Activated CD4-positive, alpha-beta T cell treated with anti-CD3 and anti-CD28 coated beads for 48 hours (primary cell): ENCODE measurements at regions not wholly inside any gene's neighbourhood (a gene's known extent, or its start where the extent isn't known, plus 50 kb on each side); places are given as distances from the start of the nearest gene placed in this dataset.

ENCODE experiments used
- DNase-seq: peaks from one replicate; pipeline ENCODE4 v3.0.0-alpha.2; 2020

DNA sequence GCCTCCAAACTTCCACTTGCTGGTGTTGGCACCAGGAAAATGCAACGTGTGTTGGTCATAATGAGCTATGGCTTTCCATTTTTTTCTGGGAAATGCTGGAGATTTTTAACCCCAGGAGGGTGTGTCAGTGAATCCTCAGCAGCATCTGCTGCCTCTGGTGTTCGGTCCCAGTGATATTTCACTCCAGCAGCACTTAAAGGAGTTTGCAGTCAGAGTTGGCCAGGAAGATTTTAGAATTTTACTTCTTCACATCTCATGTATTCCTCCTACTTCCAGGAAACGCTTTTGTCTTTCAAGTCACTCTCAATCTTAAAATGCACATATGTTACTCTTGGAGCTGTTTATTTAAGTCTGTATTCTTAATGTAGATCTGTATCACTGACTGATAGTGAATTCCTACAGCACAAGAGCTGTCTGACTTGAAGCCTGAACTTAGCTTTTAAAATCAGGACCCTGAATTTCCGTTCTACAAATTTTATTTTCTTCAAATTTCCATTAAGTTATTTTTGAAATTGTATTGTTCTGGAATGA lies 903.4 kb upstream of the SLC10A2 start:
- DNase-seq = no peak

DNA sequence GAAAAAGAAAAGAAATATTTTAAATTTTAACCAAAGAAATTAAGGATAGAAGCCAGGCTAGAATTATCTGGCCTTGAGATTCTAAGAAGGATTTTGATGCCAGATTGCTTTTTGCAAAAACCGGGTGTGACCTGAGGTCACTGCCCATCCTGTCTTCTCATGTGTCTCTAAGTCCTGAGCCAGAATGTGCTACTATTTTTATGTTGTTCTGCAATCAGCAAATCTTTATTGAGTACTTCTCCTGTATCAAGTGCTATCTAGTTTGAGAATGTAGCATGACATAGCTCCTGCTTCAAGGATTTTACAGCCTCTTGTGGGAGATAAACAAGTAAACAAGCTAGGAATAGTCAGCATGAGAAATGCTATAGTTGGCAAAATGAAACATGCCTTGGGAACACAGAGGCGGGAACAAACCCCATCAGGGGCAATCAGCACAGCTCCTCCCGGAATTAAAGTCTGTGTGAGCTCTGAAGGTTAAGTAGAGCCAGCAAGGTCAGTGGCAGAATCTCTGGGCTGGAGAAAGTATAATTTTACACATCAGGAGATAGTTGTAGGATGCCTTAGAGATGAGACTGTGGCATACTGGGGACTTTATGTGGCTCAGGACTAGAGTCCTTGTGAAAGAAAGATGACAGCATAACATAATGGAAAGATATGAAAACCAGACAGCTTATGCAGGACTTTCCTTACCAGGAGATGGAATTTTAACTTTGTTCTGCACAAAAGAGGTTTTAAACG lies 899.5 kb upstream of the SLC10A2 start:
- no peak for DNase-seq

DNA sequence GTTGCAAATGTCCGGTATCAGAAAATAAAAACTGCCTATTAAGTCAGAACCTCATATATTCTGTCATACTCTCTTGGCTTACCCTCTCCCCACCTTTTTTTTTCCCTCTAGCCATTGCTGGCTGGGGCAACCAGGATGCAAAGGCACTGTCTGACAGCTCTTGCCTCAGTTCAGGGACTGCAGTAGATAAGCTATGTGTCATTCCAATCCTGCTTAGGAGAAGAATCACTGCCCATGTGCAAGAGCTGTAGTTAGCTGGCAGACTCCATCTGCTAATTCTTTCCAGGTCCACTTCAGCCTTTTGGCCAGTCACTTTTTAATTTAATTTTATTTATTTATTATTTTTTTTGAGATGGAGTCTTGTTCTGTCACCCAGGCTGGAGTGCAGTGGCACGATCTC lies 895.6 kb upstream of the SLC10A2 start:
- no peak for DNase-seq

DNA sequence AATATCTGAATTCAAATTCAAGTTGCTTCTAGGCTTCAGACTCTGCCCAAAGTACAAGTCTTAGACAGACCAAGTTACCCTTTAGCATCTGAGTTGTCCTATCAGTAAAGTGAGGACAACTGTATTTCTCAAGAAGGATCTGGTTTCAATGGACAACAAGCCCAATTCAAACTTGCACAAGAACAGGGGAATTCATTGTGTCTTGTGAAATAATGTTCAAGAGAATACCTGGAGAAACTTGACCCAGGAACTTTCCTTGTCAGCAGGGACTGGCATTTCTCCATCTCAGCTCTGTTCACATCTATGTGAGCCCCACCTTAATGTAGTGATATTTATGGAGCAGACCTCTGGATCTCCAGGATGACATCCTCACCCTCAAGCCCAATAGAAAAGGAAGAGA lies 894.9 kb upstream of the SLC10A2 start:
- no peak for DNase-seq

DNA sequence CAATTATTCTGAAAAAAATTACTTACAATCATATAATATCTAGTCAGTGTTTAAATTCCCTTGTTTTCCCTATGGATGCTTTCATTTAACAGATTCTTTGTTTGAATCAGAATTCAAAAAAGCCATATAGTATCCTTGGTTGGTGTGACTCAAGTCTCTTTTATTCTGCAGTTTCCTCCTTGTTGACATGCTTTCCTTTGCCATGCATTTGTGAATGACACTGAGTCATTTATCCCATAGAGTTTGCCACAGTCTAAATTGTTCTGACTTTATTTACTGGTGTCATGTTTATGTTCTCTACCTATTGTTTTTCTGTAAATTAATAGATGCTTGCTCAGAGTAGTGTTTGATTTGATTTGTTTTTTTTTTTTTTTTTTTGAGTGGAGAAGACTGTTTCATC lies 893.8 kb upstream of the SLC10A2 start:
- DNase-seq = no peak

DNA sequence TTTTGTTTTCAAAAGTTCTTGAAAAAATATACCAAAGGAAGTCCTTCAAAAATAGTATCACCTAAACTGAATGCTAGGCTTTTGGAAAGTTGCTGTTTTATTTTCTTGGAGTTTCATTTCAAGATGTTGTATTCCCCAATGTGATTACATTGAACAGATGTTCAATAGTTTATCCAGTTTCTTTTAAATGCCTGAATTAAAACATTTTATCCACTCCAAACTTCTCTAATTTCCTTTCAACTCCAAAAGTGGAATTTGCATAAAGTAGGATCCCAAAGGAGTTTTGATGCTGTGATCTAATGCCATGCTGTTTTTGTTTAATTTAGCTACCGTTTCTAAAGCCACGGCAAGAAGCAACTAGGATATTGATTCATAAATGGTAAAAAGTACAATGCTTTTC lies 892.5 kb upstream of the SLC10A2 start:
- no peak for DNase-seq

DNA sequence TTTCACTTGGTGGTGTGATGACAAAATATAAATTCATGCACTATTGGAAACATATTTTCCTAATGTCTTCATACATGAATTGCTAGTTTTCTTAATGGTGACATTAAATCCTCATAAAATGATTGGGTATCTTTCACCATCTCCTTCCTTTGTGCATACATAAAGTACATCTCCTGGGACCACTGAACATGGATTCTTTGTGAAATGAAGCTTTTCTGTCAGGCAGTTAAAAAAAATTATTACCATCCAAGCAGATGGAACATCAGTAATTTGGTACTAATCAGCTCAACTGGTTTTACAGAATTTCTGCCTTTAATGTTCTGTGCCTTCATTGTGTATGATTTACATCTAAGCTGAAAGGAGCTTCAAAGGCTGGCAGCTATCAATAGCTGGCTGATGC lies 891.7 kb upstream of the SLC10A2 start:
- DNase-seq = no peak

DNA sequence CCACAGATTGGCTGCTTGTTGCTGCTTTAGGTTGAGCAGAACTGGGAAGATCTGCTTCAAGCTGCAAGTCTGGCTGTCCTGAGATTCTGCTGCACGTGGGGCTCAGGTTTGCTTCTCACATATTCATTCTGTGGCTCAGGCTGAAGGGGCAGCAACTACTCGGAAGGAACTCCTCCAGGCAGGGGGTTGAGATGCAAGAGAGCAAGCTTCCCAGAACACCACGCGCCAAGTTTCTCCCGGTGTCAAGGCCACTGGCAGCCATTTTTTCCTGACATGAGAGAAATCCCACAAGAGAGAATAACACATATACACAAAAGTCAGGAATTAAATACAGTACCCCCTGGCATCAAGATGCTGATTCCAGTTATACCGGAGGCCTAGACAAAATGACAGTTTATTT lies 887.6 kb upstream of the SLC10A2 start:
- DNase-seq = no peak

DNA sequence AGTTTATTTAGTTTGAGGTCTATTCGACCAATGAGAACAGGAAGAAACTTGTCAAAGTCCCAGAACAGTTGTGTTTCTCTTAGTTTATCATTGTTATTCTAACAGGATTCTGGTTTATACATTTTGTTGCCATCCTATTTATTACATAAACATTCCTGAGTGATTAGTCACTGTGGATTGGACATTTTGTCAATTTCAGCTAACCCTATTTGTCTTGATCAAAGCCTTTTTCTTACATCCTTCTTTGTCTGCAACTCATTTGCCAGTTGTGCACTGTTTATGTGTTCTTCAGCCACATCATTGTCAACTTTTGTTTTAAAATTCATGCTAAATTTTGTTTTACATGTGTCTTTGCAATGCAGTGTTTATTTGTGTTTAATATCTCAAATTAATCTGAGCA lies 886.0 kb upstream of the SLC10A2 start:
- no peak for DNase-seq

DNA sequence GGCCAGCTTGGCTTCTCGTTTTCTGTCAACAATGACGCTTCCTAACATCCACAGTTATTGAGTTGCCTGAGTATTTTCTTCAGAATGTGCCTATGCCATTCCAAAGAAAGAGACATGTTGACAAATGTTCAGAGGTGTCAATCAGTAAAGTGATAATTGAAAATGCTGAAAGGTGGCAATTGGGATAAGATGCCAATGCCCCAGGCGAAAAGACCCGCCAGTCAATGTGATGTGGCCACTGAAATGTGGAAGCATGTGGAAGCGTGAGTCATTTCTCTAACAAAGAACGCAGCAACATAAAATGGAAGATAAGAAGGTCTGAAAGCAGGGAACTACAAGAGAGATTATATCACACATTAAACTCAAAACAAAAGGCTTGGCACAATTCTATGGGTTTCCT lies 882.2 kb upstream of the SLC10A2 start:
- DNase-seq = no peak

DNA sequence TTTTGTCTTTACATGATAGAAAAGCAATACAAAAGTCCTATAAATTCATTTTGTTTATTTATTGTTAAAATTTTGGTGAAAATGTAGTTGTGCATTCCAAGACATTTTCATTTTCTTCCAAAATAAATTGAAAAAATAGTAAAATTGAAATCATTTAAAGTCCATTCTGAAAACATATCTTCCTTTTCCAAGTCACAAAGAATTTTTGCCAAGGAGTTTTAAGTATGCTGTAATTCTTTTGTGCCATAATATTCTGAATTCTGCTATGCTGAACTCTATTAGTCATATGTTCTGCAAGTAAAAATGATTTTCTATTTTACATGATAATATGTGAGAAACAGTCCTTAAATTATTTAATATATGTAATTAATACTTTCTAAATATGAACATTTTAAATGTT lies 879.6 kb upstream of the SLC10A2 start:
- no peak for DNase-seq

DNA sequence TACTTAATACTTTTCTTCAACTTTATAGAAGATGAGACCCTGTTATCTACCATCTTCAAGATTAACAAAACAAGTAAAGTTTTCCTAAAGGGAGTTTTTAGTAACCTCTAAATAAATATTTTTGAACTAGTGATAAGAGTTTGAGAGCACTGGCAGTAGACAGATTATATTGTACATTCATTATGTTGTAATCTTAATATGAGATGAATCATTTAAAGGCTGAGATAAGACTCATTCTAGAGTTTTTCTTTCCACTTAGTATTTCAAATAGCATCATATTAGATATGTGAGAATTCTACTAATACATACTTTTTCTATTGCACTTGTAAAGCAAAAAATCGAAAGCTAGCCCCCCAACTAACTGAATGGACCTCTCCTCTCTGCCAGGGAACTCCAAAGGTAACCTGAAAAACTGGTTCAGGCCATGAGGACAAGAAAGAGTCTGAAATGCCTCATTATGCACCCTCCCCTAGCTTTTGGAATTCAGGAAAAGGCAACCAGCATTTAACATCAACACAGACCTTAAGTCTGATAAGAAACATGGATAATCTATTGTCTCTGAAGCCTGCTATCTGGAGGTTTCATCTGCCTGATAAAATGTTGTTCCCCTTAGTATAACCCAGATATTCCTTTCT lies 875.4 kb upstream of the SLC10A2 start:
- DNase-seq = no peak

DNA sequence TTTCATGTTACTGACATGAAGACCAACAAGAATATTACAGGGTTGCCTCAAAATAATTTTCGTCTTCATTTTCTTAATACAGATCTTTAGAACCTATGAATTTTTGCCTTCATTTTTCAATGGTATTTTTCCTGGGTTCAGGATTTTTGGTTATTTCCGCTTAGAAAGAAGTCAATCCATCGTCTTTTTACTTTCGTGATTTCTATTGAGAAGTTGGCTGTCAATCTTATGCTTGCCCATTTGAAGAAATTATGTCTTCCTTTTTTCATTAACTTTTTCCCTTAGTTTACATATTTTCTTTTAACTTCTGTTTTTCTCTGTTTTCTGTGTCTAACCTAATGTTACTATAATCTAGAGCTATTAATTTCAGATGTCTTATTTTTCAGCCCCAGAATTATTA lies 868.9 kb upstream of the SLC10A2 start:
- DNase-seq = no peak

DNA sequence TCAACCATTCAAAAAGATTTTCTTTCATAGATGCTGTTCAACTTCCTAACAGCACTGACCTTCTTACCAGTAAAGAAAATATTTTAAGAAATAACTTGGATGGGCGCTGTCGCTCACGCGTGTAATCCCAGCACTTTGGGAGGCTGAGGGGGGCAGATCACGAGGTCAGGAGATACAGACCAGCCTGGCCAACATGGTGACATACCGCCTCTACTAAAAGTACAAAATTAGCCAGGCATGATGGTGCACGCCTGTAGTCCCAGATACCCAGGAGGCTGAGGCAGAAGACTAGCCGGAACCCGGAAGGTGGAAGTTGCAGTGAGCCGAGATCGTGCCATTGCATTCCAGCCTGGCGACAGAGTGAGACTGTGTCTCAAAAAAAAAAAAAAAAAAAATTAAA lies 865.7 kb upstream of the SLC10A2 start:
- no peak for DNase-seq

DNA sequence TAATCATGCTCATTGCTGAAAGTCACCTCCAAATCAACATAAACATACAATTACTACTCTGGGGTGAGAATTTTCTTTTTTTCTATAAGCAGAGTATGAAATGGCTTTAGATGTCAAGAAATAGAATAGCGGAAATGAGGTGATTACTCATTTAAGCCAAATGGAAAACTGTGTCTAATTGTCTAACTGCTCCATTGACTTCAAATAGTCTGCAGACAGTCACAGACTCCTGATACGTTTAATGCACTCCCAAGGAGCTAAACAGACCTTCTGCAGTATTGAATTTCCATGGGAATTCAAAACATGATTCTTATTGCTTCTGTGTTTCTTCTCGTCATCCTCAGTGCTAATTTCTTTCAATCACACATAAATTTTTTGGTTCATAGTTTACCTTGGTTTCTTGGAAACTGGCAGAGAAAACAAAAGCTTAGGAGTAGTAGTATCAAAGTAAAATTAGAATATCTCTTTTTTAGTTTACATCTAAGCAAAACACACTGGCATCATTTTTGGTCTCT lies 865.2 kb upstream of the SLC10A2 start:
- no peak for DNase-seq

DNA sequence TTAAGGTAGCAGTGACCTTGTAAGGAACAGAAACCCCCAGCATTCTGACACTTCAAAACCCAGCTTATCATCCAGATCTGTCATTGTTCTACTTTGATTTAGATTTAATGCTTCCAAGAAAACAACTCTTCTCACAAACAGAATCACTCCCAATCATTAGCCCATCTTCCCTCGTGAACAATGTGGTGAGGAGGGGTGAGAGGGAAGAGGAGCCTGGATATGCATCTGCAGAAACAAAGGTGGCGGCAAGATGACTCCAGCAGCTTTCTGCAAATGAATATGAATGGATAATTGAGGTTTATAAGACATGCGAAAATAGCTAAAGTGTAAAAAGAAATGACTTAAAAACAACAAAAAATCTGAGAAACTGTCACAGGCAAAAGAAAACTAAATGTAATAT lies 859.9 kb upstream of the SLC10A2 start:
- no peak for DNase-seq

DNA sequence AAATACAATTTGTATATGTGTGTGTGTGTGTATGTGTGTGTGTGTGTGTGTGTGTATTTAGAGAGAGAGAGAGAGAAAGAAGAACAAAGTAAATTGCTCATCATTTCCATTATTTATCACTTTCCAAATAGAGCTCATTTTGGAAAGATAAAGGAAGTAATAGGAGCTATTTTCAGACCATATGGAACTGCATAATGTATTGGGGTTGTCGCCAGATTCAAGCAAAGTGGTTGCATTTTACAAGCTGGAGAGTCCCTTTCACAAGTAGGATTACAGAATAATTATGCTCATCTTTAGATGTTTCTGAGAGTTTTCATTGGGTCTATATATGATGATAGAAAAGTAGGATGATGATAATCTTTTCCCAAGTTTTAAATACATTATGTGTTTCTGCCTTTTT lies 842.7 kb upstream of the SLC10A2 start:
- DNase-seq = no peak

DNA sequence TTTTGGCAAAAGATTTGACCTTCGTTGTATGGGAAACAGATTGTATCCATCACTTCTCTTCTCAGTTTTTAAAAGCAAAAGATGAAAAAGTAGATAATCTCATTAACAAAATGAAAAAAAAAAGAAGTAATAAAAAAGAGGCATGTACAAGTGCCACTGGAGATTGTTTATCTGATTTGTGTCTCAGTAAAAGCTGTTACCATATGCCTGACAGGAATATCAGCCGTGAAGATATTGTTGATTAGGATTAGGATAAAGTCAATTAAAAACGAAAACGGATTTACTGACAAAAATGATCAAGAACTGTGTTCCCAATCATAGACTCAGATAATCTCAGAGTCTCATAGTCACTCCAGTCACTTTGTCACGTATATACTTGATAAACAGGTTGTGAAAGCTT lies 842.1 kb upstream of the SLC10A2 start:
- no peak for DNase-seq

DNA sequence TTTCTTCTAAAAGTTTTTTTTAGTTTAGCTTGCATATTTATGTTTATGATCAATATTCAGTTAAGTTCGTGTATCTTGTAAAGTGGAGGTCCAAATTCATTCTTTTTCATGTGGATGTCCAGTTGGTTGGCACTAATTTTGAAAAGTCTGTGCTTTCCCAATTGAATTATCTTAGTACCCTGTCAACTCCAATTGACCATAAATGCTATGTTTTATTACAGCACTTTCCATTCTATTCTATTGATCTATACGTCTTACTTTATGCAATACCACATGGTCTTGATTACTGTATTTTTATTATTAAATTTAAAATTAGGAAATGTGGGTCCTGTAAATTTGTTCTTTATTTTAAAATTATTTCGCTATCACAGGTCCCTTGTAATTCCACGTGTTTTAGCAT lies 837.6 kb upstream of the SLC10A2 start:
- DNase-seq = no peak

DNA sequence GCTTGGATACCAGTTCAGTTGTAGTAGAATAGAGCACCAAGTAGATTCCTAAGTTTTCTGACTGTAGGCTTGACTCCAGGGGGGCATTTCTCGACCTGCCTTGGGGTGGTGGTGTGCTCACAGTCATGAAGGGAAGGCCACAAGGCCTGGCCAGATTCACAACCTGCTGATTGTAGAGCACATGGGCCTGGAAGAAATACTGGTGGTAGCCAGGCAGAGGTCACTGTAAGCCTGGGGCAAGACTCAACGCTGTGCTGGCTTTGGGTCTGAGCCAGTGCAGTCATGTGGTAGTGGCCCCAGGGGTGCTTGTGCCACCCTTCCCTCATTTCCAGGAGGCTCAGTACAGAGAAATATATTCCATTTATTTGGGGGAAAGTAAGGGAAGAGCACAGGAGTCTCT lies 832.3 kb upstream of the SLC10A2 start:
- DNase-seq = no peak

DNA sequence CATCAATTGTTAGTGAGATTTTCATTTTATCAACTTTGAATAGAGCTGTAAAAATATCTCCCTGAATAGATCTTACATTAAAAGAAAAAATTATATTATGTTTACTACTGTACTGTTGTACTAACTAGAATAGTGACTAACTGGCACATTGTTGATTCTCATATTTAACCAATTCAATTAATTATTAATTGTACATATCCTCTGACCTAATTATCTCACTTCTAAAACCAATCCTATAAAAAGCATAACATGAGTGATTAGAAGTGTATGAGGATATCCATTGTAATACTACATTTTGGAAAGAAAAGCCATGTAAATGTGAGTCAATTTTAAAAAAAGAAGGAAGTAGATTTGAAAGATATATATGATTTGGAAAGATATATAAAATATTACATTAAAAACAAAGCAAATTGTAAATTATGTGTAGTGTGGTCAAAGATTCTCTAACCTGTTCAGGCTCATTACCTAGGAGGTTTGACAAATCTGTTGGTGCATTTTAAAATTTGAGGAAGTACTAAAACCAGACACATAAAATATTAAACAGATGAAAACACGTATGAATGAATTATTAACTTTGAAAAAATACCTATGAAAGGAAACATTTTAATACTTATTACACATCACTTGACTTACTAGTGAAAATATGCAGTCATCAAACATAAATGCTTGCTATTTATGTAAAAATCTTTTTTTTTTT lies 829.8 kb upstream of the SLC10A2 start:
- DNase-seq = no peak

DNA sequence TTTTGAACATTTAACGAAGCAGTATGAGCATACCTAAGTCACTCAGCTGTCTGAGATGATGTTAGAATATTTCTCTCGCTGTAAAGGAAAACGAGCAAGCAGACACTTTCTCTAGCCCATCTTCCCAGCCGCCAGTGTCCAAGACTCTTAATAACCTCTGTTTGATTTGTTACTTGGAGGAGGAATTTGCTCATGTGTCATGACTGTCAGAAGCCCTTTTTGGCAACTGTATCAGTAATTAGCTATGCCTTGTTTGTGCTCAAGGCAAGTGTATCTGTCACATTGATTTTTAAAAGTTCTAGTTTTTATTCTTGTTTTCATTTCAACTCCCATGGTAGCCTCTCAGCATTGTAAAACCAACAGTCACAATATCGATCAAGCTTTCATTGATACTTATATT lies 828.4 kb upstream of the SLC10A2 start:
- no peak for DNase-seq

DNA sequence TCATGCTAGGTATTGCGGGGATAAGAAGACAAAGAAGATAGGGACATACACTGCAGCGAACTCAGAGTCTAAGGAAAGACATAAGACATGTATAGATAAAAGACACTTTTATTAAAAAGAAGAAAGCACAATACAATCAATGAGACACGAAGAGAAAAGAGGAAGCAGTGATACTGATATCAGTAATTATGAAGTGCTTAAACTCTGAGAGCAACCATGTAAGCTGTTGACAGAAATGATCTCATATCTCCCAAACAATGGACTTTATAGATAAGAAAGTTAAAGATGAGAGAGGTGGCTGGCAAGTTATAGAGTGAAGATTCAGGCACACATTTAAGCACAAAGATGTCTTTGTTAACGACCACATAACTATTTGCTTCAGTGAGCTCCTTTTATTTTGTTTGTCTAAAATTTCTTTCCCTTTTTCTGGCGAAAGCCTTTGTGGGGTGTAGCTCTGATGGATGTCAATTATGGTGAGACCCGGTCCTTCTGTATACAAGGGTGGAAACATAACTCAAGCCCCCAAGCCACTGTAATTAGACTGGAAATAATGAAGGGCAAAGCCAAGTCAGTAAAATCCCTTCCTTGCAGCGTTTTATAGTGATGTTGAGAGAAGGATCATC lies 818.0 kb upstream of the SLC10A2 start:
- no peak for DNase-seq

DNA sequence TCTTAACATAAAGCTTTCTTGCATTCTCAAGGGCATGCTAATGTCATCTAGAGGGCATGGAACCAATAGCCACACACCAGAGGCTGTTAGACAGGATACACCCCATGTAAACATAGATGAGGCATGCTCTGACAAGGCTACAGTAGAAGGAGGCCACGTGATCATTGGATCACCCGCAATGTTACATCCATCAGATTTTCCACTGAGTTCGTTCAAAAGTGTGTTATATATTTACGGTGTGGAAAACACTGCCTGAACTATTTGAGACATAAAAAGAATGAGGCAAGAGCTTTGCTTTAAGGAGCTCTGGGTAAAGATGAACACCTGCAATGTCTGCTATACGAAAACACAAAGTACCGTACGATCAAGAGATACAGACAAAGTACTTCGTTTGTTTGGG lies 817.5 kb upstream of the SLC10A2 start:
- no peak for DNase-seq
